ENCODE measurements at regions not wholly inside any gene's neighbourhood (a gene's known extent, or its start where the extent isn't known, plus 50 kb on each side); places are given as distances from the start of the nearest gene placed in this dataset.

DNA sequence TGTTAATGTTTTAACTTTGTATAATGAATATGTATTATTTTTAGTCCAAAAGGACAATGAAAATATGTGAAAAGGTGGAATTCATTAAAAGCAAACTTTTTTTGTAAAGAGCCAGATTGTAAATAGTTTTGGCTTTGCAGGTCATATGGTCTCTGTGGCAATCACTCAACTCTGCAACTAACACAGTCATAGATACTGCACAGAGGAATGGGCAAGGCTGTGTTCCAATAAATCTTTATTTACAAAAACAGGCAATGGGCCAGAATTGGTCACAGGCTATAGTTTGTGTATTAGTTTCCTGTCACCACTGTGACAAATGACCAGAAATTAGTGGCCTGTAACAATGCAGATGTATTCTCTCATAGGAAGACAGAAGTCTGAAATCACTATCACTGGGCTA is 125.4 kb upstream of the PTCH1 start:
- TF ChIP-seq CREM (IDR thresholded peaks at IDR 0.05; ENCODE audit: low read depth) (no peak), TCF12 (IDR thresholded peaks at IDR 0.05; ENCODE audit: low read depth, low read length) (no peak), POLR2AphosphoS5 (IDR thresholded peaks at IDR 0.05; ENCODE audit: low read length) (no peak), ZBTB33 (IDR thresholded peaks at IDR 0.05) (no peak), CTCF (IDR thresholded peaks at IDR 0.05 in 2 of 3, conservative IDR thresholded peaks at IDR 0.05 in 1 of 3; ENCODE audit: control insufficient read depth in 2 of 3, extremely low read depth in 1 of 3, insufficient read depth in 1 of 3, low read depth in 3 of 3, low read length in 3 of 3) (no peak), RFX5 (IDR thresholded peaks at IDR 0.05; ENCODE audit: low read depth, low read length) (no peak), E2F4 (IDR thresholded peaks at IDR 0.05; ENCODE audit: low read depth, low read length) (no peak), USF2 (IDR thresholded peaks at IDR 0.05; ENCODE audit: borderline replicate concordance, low read depth, low read length) (no peak)
- TF ChIP-seq, protein P1, sequence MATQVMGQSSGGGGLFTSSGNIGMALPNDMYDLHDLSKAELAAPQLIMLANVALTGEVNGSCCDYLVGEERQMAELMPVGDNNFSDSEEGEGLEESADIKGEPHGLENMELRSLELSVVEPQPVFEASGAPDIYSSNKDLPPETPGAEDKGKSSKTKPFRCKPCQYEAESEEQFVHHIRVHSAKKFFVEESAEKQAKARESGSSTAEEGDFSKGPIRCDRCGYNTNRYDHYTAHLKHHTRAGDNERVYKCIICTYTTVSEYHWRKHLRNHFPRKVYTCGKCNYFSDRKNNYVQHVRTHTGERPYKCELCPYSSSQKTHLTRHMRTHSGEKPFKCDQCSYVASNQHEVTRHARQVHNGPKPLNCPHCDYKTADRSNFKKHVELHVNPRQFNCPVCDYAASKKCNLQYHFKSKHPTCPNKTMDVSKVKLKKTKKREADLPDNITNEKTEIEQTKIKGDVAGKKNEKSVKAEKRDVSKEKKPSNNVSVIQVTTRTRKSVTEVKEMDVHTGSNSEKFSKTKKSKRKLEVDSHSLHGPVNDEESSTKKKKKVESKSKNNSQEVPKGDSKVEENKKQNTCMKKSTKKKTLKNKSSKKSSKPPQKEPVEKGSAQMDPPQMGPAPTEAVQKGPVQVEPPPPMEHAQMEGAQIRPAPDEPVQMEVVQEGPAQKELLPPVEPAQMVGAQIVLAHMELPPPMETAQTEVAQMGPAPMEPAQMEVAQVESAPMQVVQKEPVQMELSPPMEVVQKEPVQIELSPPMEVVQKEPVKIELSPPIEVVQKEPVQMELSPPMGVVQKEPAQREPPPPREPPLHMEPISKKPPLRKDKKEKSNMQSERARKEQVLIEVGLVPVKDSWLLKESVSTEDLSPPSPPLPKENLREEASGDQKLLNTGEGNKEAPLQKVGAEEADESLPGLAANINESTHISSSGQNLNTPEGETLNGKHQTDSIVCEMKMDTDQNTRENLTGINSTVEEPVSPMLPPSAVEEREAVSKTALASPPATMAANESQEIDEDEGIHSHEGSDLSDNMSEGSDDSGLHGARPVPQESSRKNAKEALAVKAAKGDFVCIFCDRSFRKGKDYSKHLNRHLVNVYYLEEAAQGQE (IDR thresholded peaks at IDR 0.05; ENCODE audit: low read depth, low read length) = no peak
